ENCODE measurements at regions not wholly inside any gene's neighbourhood (a gene's known extent, or its start where the extent isn't known, plus 50 kb on each side); places are given as distances from the start of the nearest gene placed in this dataset.
"Not testable (repeated sequence)": the region's sequence is repeated elsewhere in the genome, so short reads cannot be mapped to it uniquely, and the experiment has no call there.

DNA sequence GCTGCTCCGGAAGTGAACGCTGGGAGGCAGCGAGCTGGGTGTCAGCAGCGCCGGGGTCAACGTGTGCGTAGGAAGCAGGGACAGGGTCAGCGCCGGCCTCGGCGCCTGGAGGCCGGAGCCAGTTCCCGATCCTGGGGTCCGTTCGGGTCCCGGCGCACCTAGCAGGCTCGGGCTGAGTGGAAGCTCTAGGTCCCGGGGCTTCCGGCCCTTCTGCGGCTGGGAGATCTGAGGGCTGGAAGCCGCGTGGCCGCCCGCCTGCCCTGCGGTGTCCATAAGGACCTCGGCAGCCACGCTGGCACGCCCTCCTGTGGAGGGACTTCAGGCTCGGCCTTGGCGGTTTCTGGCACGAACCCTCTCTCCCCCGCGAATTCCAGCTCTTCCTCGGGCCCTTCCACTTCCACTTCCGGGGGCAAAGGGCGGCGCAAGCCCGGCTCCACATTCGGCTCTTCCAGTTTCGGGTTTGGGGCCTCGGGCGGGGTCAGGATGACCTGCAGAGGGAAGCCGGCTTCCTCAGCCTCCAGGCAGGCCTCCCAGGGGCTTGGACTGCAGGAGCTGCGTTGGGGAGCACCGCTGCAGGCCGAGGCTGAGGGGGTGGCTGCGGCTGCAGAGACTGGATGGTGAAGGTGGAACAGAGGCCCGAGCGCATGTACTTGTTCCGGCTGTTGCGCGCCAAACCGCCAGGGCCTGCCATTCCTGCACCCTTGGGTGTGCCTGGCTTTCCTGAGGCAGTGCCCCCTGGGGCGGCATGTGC lies 146.2 kb downstream of the TMEM121 start:
- H3K27ac ChIP-seq (ENCODE audit: low read depth, low read length); H2BK15ac ChIP-seq (ENCODE audit: low read length); H3K4me3 ChIP-seq (ENCODE audit: extremely low read depth in 1 of 4, insufficient read depth in 2 of 4, low read depth in 3 of 4, low read length in 4 of 4); H3K56ac ChIP-seq (replicated peaks; ENCODE audit: insufficient read length, low read depth, low read length); H2AFZ ChIP-seq (ENCODE audit: low read length); H3K4ac ChIP-seq (replicated peaks; ENCODE audit: insufficient read length, low read depth, low read length); H3K4me2 ChIP-seq (ENCODE audit: insufficient read depth in 1 of 2, low read depth in 2 of 2, low read length in 2 of 2); H2AK5ac ChIP-seq (ENCODE audit: low read depth, low read length); H4K5ac ChIP-seq (ENCODE audit: insufficient read length, low read depth, low read length); H4K20me1 ChIP-seq (replicated peaks in 1 of 2; ENCODE audit: control insufficient read depth in 1 of 2, insufficient read depth in 2 of 2, low read length in 2 of 2); H2BK5ac ChIP-seq (ENCODE audit: low read depth, low read length); H3K14ac ChIP-seq (ENCODE audit: insufficient read length); H3K27me3 ChIP-seq (replicated peaks in 1 of 4; ENCODE audit: control insufficient read depth in 3 of 4, extremely low read depth in 1 of 4, insufficient read depth in 3 of 4, low read length in 3 of 4); H3K79me1 ChIP-seq (ENCODE audit: low read depth, low read length); H2BK20ac ChIP-seq (ENCODE audit: low read length); H2BK120ac ChIP-seq (replicated peaks; ENCODE audit: low read depth, low read length); H3K4me1 ChIP-seq (replicated peaks in 1 of 4; ENCODE audit: control insufficient read depth in 3 of 4, insufficient read depth in 4 of 4, low read length in 3 of 4); H3K79me2 ChIP-seq (ENCODE audit: control insufficient read depth in 1 of 2, insufficient read depth in 2 of 2, low read length in 2 of 2); H3K36me3 ChIP-seq (ENCODE audit: control insufficient read depth in 2 of 4, insufficient read depth in 4 of 4, low read length in 3 of 4); H3K23me2 ChIP-seq (ENCODE audit: low read depth, low read length); DNase-seq (ENCODE audit: low read depth in 1 of 2, low spot score in 2 of 2); H2BK12ac ChIP-seq (ENCODE audit: low read depth, low read length); H3K23ac ChIP-seq (ENCODE audit: insufficient read length); H3K9ac ChIP-seq (replicated peaks in 1 of 4; ENCODE audit: extremely low read depth in 1 of 4, low read depth in 3 of 4, low read length in 3 of 4); FAIRE-seq; POLR2A ChIA-PET (ENCODE audit: partially characterized antibody); CTCF ChIA-PET (ENCODE audit: partially characterized antibody); H4K91ac ChIP-seq (replicated peaks; ENCODE audit: insufficient read length, low read length); H4K8ac ChIP-seq (ENCODE audit: extremely low read depth, insufficient read depth, low read length); H3K18ac ChIP-seq (ENCODE audit: extremely low read depth, low read length): not testable (repeated sequence)
- peaks cover 11 to 60% of the 10 kb centered on the region in 2 experiments; a peak in 3 of 4 replicates for H3K9me3 ChIP-seq (ENCODE audit: insufficient read depth in 2 of 2, low read depth in 1 of 2, low read length in 1 of 2)
- 87% methylated on average over 16 of the region's 55 CpGs; no CpG with 5 or more reads in 1 of the 2 experiments for WGBS, 2 experiments (ENCODE audit: extremely low coverage in 1 of 2, insufficient coverage in 1 of 2, insufficient read length in 1 of 2, insufficient replicate concordance in 2 of 2, low coverage in 1 of 2, low lambda C conversion rate in 2 of 2, missing lambda C conversion rate in 1 of 2)

DNA sequence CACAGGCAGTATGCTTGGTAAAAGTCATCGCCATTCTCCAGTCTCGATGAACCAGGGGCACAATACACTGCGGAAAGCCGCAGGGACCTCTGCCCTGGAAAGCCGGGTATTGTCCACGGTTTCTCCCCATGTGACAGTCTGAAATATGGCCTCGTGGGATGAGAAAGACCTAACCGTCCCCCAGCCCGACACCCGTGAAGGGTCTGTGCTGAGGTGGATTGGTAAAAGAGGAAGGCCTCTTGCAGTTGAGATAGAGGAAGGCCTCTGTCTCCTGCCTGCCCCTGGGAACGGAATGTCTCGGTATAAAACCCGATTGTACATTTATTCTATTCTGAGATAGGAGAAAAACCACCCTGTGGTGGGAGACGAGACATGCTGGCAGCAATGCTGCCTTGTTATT lies 149.1 kb downstream of the TMEM121 start:
- H3K56ac ChIP-seq (replicated peaks; ENCODE audit: insufficient read length, low read depth, low read length); H4K8ac ChIP-seq (ENCODE audit: extremely low read depth, insufficient read depth, low read length); H2BK5ac ChIP-seq (ENCODE audit: low read depth, low read length); H4K20me1 ChIP-seq (replicated peaks in 1 of 2; ENCODE audit: control insufficient read depth in 1 of 2, insufficient read depth in 2 of 2, low read length in 2 of 2); H3K18ac ChIP-seq (ENCODE audit: extremely low read depth, low read length); H4K91ac ChIP-seq (replicated peaks; ENCODE audit: insufficient read length, low read length); H3K4ac ChIP-seq (replicated peaks; ENCODE audit: insufficient read length, low read depth, low read length); H3K79me2 ChIP-seq (ENCODE audit: control insufficient read depth in 1 of 2, insufficient read depth in 2 of 2, low read length in 2 of 2); H3K4me3 ChIP-seq (ENCODE audit: extremely low read depth in 1 of 4, insufficient read depth in 2 of 4, low read depth in 3 of 4, low read length in 4 of 4); H2AK5ac ChIP-seq (ENCODE audit: low read depth, low read length); H3K27ac ChIP-seq (ENCODE audit: low read depth, low read length); H3K27me3 ChIP-seq (replicated peaks in 1 of 4; ENCODE audit: control insufficient read depth in 3 of 4, extremely low read depth in 1 of 4, insufficient read depth in 3 of 4, low read length in 3 of 4); H3K36me3 ChIP-seq (ENCODE audit: control insufficient read depth in 2 of 4, insufficient read depth in 4 of 4, low read length in 3 of 4); H2AFZ ChIP-seq (ENCODE audit: low read length); FAIRE-seq; H3K4me2 ChIP-seq (ENCODE audit: insufficient read depth in 1 of 2, low read depth in 2 of 2, low read length in 2 of 2); H3K79me1 ChIP-seq (ENCODE audit: low read depth, low read length); DNase-seq (ENCODE audit: low read depth in 1 of 2, low spot score in 2 of 2); H4K5ac ChIP-seq (ENCODE audit: insufficient read length, low read depth, low read length); H2BK120ac ChIP-seq (replicated peaks; ENCODE audit: low read depth, low read length); H2BK12ac ChIP-seq (ENCODE audit: low read depth, low read length); H3K23ac ChIP-seq (ENCODE audit: insufficient read length); CTCF ChIA-PET (ENCODE audit: partially characterized antibody); H3K14ac ChIP-seq (ENCODE audit: insufficient read length); POLR2A ChIA-PET (ENCODE audit: partially characterized antibody); H2BK20ac ChIP-seq (ENCODE audit: low read length); H2BK15ac ChIP-seq (ENCODE audit: low read length); H3K23me2 ChIP-seq (ENCODE audit: low read depth, low read length); H3K4me1 ChIP-seq (replicated peaks in 1 of 4; ENCODE audit: control insufficient read depth in 3 of 4, insufficient read depth in 4 of 4, low read length in 3 of 4); H3K9ac ChIP-seq (replicated peaks in 1 of 4; ENCODE audit: extremely low read depth in 1 of 4, low read depth in 3 of 4, low read length in 3 of 4): not testable (repeated sequence)
- 68% methylated on average over 8 of the region's 14 CpGs; no CpG with 5 or more reads in 1 of the 2 experiments for WGBS, 2 experiments (ENCODE audit: extremely low coverage in 1 of 2, insufficient coverage in 1 of 2, insufficient read length in 1 of 2, insufficient replicate concordance in 2 of 2, low coverage in 1 of 2, low lambda C conversion rate in 2 of 2, missing lambda C conversion rate in 1 of 2)
- peaks cover 12 to 43% of the 10 kb centered on the region in 2 experiments; a peak in 3 of 4 replicates for H3K9me3 ChIP-seq (ENCODE audit: insufficient read depth in 2 of 2, low read depth in 1 of 2, low read length in 1 of 2)

Measured in H1 (cell line).